ENCODE measurements at regions not wholly inside any gene's neighbourhood (a gene's known extent, or its start where the extent isn't known, plus 50 kb on each side); places are given as distances from the start of the nearest gene placed in this dataset.

DNA sequence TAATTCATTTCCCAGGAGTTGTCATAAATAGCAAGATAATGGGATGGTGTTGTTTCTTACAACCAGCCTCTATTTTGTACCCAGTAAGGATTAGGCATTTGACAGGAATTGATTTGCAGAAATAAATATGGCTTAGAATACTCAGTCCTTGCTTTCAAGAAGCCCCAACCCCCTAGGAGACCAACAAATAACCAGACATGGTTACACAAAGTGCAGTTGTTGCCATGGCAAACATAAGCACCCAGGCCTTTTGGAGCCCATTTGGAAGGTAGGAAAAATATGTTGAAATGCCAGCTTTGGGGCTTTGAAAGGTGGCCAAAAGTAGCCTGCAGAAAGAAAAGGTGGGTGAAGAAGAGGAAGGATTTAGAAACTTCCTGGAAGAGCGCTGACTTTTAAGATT lies 397.5 kb downstream of the CDC14C start:
- DNase-seq (ENCODE audit: low spot score): no peak
- no peak for ATAC-seq (ENCODE audit: low FRiP score)
- TF ChIP-seq, protein P1, sequence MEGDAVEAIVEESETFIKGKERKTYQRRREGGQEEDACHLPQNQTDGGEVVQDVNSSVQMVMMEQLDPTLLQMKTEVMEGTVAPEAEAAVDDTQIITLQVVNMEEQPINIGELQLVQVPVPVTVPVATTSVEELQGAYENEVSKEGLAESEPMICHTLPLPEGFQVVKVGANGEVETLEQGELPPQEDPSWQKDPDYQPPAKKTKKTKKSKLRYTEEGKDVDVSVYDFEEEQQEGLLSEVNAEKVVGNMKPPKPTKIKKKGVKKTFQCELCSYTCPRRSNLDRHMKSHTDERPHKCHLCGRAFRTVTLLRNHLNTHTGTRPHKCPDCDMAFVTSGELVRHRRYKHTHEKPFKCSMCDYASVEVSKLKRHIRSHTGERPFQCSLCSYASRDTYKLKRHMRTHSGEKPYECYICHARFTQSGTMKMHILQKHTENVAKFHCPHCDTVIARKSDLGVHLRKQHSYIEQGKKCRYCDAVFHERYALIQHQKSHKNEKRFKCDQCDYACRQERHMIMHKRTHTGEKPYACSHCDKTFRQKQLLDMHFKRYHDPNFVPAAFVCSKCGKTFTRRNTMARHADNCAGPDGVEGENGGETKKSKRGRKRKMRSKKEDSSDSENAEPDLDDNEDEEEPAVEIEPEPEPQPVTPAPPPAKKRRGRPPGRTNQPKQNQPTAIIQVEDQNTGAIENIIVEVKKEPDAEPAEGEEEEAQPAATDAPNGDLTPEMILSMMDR (IDR thresholded peaks at IDR 0.05): no peak

DNA sequence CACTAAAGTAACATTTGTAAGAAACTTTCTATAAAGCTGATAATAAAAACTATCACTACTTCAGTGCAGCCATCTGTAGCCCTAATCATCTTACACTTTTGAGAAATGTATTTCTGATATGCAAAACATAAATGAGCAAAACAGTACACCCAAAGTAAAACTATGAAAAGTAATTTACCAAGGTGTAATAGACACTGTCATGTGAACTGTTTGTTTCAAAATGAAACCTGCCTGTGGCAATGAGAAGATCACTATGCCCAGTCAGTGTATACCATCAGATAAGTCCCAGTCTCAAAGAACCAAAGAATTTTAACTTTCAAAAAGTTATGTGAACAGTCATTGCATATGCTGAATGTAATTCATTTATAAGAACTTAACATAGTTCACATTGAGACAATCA lies 398.1 kb downstream of the CDC14C start:
- TF ChIP-seq, protein P1 (IDR thresholded peaks at IDR 0.05): no peak
- DNase-seq (ENCODE audit: low spot score) (no peak), ATAC-seq (ENCODE audit: low FRiP score) (no peak)

- TF ChIP-seq, protein P1 (IDR thresholded peaks at IDR 0.05): no peak
- DNase-seq (ENCODE audit: low spot score) (no peak), ATAC-seq (ENCODE audit: low FRiP score) (no peak)
These were observed 399.7 kb downstream of the CDC14C start for GRCh38 chr7:49324040-49324439.

- ATAC-seq (ENCODE audit: low FRiP score) (no peak), DNase-seq (ENCODE audit: low spot score) (no peak)
- TF ChIP-seq, protein P1 (IDR thresholded peaks at IDR 0.05): no peak
These were observed 400.4 kb downstream of the CDC14C start for GRCh38 chr7:49324707-49325106.

DNA sequence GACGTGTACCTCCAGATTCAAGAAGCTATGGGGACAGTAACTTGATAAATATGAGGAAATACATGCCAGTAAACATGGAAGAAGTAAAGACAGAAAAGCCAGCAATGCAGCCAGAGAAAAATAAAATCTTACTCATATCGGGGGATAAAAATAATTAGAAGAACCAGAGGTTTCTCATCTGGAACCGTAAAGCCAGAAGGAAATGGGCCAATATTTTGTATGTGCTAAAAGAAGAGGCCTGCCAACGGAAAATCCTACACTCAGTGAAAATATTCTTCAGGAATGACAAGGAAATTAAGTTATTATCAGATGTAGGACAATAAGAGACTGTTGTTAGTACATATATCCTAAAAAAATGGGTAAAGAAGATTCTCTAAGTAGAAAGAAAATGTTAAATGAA lies 401.2 kb downstream of the CDC14C start:
- TF ChIP-seq, protein P1 (IDR thresholded peaks at IDR 0.05): no peak
- no peak for DNase-seq (ENCODE audit: low spot score)
- ATAC-seq (ENCODE audit: low FRiP score): no peak

- TF ChIP-seq, protein P1 (IDR thresholded peaks at IDR 0.05): no peak
- no peak for DNase-seq (ENCODE audit: low spot score)
- ATAC-seq (ENCODE audit: low FRiP score): no peak
These were observed 402.8 kb downstream of the CDC14C start for GRCh38 chr7:49327155-49327554.

- TF ChIP-seq, protein P1 (IDR thresholded peaks at IDR 0.05): no peak
- no peak for DNase-seq (ENCODE audit: low spot score)
- no peak for ATAC-seq (ENCODE audit: low FRiP score)
These were observed 409.0 kb downstream of the CDC14C start for GRCh38 chr7:49333180-49333881.

Data from omental fat pad (tissue), 3 donors.